K562 (cell line): ENCODE measurements at regions not wholly inside any gene's neighbourhood (a gene's known extent, or its start where the extent isn't known, plus 50 kb on each side); places are given as distances from the start of the nearest gene placed in this dataset.

ENCODE experiments used
- ARID4B ChIP-seq: sonication (generic); formaldehyde crosslinking; IDR thresholded peaks from 2 replicates; pipeline ENCODE4 v1.8.0; 2022; ENCODE audit warnings: mild to moderate bottlenecking, missing genetic modification reagents
- ATF6 ChIP-seq: sonication (generic); formaldehyde crosslinking; IDR thresholded peaks from 2 replicates; pipeline ENCODE4 v1.4.0; 2020; ENCODE audit warnings: mild to moderate bottlenecking, missing genetic modification reagents
- CBX5 ChIP-seq: IDR thresholded peaks from 2 replicates; pipeline ENCODE4 v1.6.1; 2014; ENCODE audit warnings: low read depth, borderline replicate concordance
- ESRRB ChIP-seq: fragments of 250-450 bp; sonication (Bioruptor Pico); IDR thresholded peaks from 2 replicates; pipeline ENCODE4 v1.5.0; 2020; ENCODE audit warnings: mild to moderate bottlenecking, moderate library complexity, borderline replicate concordance
- IFI16 ChIP-seq: fragments of 250-450 bp; sonication (Bioruptor Pico); IDR thresholded peaks from 2 replicates; pipeline ENCODE4 v2.1.2; 2022; ENCODE audit warnings: mild to moderate bottlenecking, inconsistent platforms
- JUND ChIP-seq, 2 experiments: IDR thresholded peaks; 2 replicates in 1 of 2; 3 replicates in 1 of 2; pipeline ENCODE4 v1.6.1; 2011; ENCODE audit warnings: borderline replicate concordance in 2 of 2, low read depth in 2 of 2, low read length in 2 of 2, improper control_type of control experiment in 1 of 2, missing biosample characterization in 1 of 2, missing genetic modification characterization in 1 of 2, missing genetic modification reagents in 1 of 2
- MECOM ChIP-seq: fragments of 250-450 bp; sonication (Bioruptor Pico); IDR thresholded peaks from 2 replicates; pipeline ENCODE4 v1.8.0; 2022; ENCODE audit warnings: inconsistent platforms
- SIN3B ChIP-seq: fragments of 450-650 bp; IDR thresholded peaks from 2 replicates; pipeline ENCODE4 v1.6.1; 2017; ENCODE audit warnings: low read depth, mild to moderate bottlenecking, moderate library complexity
- THRA ChIP-seq: fragments of 450-650 bp; IDR thresholded peaks from 2 replicates; pipeline ENCODE4 v1.6.1; 2017; ENCODE audit warnings: mild to moderate bottlenecking, moderate library complexity

GRCh38 chr22:48135592-48135991 lies 1373.1 kb downstream of the TBC1D22A start (continued):
- TF ChIP-seq ARID4B (no peak), SIN3B (no peak), MECOM (CRISPR knock-in tag) (no peak), IFI16 (CRISPR knock-in tag) (no peak), JUND (IDR thresholded peaks at IDR 0.05; ENCODE audit: borderline replicate concordance, low read depth, low read length) (no peak), JUND (tag; IDR thresholded peaks at IDR 0.05; ENCODE audit: borderline replicate concordance, low read depth, low read length) (no peak), ESRRB (CRISPR knock-in tag) (no peak), THRA (no peak), CBX5 (no peak), ATF6 (no peak)
